KG1 (cell line): ENCODE measurements at regions not wholly inside any gene's neighbourhood (a gene's known extent, or its start where the extent isn't known, plus 50 kb on each side); places are given as distances from the start of the nearest gene placed in this dataset.
A peak's percentile ranks its signal among the peaks of the same experiment; 100 is the strongest.

ENCODE experiments used
- DNase-seq: peaks from one replicate; lab custom pipeline; 2025; lab: John Stamatoyannopoulos, UW

DNA sequence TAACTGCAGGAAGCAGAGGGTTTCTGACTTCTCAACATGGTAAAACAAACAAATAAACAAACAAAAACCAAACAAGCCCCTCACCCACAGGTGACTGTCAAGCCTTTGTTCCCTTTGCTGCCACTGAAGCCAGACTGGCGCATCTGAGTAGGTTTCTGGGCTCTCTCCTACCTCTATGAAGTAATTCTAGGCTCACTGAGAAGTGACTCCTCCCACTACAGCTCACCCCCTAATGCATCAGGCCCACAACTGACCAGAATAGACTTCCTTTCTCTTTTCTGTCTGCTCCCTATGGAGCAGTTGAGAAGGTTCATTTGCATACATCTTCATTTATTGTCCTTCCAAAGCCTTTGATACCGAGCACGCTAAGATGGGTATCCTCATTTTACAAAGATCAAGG, 77.0 kb upstream of the CCL2 start:
- DNase-seq: no peak

DNA sequence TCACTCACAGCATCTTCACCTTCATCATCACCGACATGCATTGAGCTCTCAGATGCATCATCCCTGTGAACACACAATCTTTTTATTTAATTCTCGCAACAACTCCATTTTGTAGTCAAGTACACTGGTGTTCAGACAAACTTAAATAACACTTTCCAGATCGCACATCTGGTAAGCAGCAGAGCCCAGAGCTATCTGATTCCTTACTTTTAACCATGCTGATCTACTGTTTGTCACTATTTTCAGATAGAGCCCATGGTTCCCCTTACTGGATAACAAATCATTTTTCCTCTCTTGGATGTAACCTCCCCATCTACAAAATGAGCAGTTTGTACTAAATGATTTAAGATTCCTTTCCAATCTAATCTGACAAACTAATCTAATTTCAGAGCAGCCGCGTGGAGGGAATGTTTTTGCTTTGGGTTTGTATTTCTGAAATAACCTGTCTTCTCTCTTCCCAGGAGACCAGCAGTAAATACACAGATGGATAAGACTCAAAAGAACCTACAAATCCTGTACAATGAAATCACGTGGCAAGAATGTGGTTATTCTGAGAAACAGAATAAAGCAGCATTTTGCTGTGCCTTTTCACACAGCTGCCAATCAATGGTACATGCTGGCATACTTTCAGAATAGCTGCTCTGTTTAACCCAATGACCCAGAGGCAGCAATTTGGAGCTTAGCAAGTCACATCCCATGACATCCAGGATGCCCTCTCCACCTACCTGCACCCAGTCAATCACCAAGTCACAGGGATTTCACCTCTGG, 72.9 kb upstream of the CCL2 start:
- no peak for DNase-seq

DNA sequence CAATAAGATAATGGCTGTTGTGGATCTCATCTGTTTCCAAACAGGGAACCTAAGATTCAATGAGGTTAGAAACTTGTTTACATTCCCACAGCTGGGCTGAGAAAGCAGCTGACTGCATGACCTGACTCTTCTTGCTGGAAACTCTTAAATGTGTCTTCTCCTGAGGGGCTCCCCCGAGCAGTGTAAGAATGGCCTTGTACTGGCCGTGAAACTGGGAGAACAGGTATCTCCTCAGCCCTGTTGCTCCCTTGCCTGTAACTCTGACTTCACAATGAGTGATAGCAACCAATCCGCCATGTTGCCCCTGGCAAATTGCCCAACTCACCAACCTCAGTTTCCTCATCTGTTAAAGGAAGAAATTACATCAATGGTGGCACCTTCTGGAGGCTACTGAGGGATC, 59.1 kb upstream of the CCL2 start:
- no peak for DNase-seq

DNA sequence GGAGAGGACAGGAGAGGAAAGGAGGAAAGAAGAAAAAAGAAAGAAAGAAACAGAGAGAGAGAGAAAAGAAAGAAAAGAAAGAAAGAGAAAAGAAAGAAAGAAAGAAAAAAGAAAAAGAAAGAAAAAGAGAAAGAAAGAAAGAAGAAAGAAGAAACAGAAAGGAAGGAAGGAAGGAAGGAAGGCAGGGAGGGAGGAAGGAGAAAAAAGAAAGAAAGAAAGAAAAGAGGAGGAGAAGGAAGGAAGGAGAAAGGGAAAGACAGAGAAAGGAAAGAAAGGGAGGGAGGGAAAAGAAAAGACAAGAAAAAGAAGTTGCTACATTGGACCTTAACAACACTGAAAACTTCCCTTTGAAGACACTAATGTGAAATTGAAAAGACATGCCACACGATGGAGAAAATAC, 56.6 kb upstream of the CCL2 start:
- no peak for DNase-seq

DNA sequence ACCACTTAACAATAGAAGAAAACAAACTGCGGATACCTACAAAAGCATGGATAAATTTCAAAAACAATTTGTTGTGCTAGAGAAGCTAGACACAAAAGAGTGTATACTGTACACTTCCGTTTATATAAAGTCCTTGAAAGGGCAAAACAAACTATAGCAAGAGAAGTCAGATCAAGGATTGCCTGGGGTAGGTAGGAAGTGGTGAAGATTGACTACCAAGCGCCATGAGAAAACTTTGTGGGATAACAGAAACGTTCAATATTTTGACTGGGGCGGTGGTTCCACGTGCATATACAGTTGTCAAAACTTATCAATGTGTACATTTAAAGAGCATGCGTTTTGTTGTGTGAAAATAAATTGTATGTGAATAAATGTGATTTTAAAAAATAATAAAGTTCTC, 55.6 kb upstream of the CCL2 start:
- DNase-seq: no peak

DNA sequence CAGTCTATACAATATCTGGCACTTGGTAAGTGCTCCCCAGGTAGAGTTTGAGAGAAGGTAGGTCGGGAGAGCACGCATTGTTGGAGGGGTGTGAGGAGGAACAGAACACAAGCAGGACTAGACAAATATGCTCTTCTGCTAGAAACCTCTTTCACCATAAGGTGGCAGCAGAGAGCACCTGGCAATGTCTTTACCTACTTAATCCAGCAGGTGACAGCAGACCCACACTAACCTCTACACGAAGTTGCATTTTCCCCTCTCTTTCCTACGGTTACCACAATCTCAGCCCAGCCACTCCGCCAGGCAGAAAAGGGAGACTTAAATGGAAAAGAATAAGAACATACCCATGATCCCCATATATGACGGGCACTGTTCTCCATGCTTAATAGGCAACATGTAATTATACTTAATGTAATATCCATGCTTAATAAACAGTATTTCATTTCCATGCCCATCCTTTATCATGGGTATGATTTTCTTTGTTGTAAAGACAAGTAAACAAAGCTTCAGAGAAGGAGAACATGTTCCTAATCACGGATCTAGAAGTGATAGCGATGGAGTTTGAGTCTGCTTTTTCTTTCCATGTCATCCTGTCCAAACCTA, 55.1 kb upstream of the CCL2 start:
- DNase-seq: peak; percentile 69

DNA sequence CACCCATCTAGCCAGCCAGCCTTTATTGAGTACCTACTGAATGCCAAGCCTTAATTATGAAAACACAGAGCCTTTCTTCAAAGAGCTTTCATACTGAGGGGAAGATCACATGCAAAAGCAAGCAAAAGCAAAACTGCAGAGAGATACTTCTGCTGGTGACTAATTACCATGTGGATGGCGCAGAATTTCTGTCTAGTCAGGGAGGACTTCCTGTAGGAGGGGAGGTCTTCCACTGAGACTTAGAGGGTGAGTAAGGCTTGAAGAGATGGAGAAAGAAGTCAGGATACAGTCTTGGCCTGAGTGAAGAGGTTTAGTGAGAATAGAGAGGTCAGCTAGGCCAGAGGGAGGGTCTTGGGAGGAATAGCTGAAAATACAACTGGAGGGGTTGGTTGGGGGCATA, 53.9 kb upstream of the CCL2 start:
- DNase-seq: no peak

DNA sequence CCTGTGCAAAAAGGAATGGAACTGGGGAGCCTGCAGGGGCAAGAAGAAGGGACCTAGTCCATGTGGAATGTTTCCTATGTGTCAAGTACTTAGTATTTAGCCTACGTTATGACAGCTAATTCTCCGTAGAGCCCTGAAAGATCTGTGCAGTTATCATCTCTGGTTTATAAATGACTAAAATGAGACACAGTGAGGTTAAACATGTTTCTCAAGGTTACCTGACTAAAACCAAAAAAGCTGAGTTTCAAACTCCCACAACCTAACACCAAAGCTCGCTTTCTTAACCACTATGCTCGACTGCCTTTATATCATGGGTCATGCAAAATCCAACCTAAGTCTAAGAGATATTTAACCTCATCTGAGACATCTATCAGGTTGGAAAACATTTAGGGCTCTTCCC, 53.3 kb upstream of the CCL2 start:
- DNase-seq: no peak

DNA sequence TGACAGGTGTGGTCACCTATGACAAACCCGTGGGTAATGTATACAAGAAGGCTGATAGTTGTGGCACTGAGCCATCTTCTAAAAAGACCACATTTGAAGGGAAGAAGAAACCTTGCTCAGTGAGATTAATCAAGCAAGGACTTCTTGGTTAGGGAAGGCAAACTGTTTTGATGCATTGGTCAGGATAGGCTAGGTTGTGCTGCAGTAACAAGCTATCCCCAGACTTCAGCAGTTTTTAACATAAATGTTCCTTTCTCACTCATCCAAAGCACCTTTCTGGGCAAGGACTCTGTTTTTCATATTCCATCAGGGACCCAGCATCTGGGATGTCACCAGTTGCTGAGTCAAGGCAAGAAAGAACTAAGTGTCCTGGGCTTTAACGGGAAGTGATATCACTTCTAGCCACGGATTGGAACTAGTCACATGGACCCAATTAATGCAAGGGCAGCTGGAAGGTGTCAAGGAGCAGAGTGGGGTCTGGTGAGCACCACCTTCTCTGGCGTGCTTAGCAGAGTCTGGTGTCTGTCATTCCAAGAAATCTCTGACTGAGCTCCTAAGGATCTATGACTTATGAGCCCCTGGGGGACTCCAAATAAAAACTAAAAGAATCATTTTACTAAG, 52.0 kb upstream of the CCL2 start:
- DNase-seq: no peak

DNA sequence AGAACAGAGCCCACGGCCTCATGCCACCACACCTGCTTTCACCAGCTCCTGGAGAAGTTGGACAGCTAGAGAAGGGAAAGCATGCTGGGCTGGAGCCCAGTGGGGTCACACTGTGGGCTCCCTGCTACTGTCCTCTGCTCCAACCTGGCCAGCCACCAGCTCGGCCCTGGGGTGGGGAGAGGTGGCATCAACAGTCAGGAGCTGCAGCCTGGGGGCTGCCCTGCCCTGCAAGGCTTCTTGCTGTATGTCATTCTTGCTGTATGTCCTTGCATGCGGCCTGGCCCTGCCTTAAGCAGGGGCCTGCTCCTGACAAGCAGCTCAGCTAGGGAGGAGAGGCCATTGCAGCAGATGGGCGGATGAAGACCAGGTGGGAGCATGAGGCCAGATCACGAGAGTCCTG, 50.7 kb upstream of the CCL2 start:
- DNase-seq: no peak
